ENCODE measurements at regions not wholly inside any gene's neighbourhood (a gene's known extent, or its start where the extent isn't known, plus 50 kb on each side); places are given as distances from the start of the nearest gene placed in this dataset.

- TF ChIP-seq REST (IDR thresholded peaks at IDR 0.05; ENCODE audit: insufficient read depth in 1 of 2, low read depth in 2 of 2, low read length in 2 of 2) (no peak), TAF1 (IDR thresholded peaks at IDR 0.05; ENCODE audit: borderline replicate concordance, insufficient read depth, low read length) (no peak), POLR2AphosphoS5 (IDR thresholded peaks at IDR 0.05; ENCODE audit: low read depth, low read length) (no peak), FOXP2 (optimal IDR thresholded peaks at IDR 0.05; ENCODE audit: borderline replicate concordance, extremely low read depth, extremely low read length, insufficient read depth) (no peak)
These were observed 469.1 kb downstream of the GJA1 start for GRCh38 chr6:121904559-121904958.

Data from PFSK-1 (cell line).